ENCODE measurements at regions not wholly inside any gene's neighbourhood (a gene's known extent, or its start where the extent isn't known, plus 50 kb on each side); places are given as distances from the start of the nearest gene placed in this dataset.

DNA sequence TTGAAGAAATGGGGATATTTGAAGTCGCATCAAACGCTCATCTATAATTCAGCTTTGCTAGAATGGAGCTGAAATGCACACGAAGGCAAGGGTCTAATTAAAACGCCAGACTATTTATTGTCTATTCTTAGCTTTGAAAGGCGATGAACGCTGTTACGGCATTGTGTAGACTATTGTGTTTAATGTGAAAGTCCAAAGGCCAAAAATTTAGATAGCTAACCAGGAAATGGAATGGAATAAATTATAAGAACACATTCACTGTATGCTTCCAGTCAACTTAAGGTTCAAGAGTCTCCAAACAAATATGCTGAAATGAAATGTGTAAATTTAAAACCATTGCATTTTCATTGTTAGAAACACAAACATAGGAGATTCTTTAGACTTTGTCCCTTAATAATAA is 186.2 kb downstream of the CWF19L2 start:
- Histone ChIP-seq H3K27ac (ENCODE audit: low read length, poor library complexity, severe bottlenecking) (no peak overlapping the region), H3K18ac (ENCODE audit: low read depth in 1 of 2, low read length in 2 of 2) (no peak overlapping the region), H3K9ac (ENCODE audit: low read length) (no peak overlapping the region), H3K23ac (ENCODE audit: low read length in 2 of 2) (no peak overlapping the region), H4K91ac (ENCODE audit: low read length) (no peak overlapping the region), H2BK15ac (ENCODE audit: low read depth, poor library complexity, severe bottlenecking) (no peak overlapping the region), H3K14ac (ENCODE audit: low read length in 2 of 2) (no peak overlapping the region), H3K27me3 (ENCODE audit: control insufficient read depth in 1 of 2, insufficient read depth in 1 of 2, low read length in 2 of 2) (no peaks in the 10 kb centered on the region), H2AFZ (ENCODE audit: low read depth, low read length) (no peak overlapping the region), H3K4me3 (ENCODE audit: insufficient read depth in 1 of 2, low read depth in 1 of 2, low read length in 2 of 2) (no peak overlapping the region), H3K4me2 (ENCODE audit: low read length, poor library complexity, severe bottlenecking) (no peak overlapping the region), H3K4me1 (ENCODE audit: control insufficient read depth, insufficient read depth, low read depth, low read length) (no peaks in the 10 kb centered on the region), H3K9me3 (ENCODE audit: control insufficient read depth, low read length) (no peaks in the 10 kb centered on the region), H3K4ac (ENCODE audit: low read depth in 1 of 2, low read length in 2 of 2) (no peak overlapping the region), H3K79me1 (replicated peaks; ENCODE audit: low read length, poor library complexity, severe bottlenecking) (no peaks in the 10 kb centered on the region), H2AK5ac (ENCODE audit: low read length, severe bottlenecking) (no peak overlapping the region), H2BK12ac (ENCODE audit: low read length in 2 of 2) (no peak overlapping the region), H4K8ac (ENCODE audit: low read length) (no peak overlapping the region), H2BK5ac (ENCODE audit: low read depth, low read length, poor library complexity, severe bottlenecking) (no peak overlapping the region), H3K36me3 (ENCODE audit: control insufficient read depth in 1 of 2, insufficient read depth in 2 of 2, low read depth in 1 of 2, low read length in 2 of 2) (no peaks in the 10 kb centered on the region), H2BK120ac (ENCODE audit: low read depth, low read length) (no peak overlapping the region)
- no peak for DNase-seq
- 94% methylated on average over 5 of the region's 7 CpGs for WGBS

DNA sequence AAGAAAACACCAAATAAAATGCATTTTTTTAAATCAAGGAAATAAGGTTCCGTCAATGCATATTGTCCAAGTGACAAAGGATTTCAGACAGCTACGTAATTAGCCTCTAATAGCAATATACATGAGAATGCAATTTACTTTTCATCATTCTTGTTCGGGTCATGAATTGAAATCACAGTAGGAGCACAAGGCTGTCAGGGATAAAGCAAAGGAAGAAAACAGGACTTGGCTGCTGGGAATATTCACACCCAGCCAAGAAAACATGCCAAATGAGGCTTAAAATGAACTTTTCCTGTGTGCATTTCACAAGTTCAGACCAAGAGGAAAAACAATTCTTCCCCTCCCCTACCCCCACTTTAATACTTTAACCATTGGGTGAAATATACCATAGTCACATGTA is 188.6 kb downstream of the CWF19L2 start:
- Histone ChIP-seq H2AFZ (ENCODE audit: low read depth, low read length) (no peak overlapping the region), H3K4me2 (ENCODE audit: low read length, poor library complexity, severe bottlenecking) (no peak overlapping the region), H3K4me1 (ENCODE audit: control insufficient read depth, insufficient read depth, low read depth, low read length) (no peaks in the 10 kb centered on the region), H3K27me3 (ENCODE audit: control insufficient read depth in 1 of 2, insufficient read depth in 1 of 2, low read length in 2 of 2) (no peaks in the 10 kb centered on the region), H2AK5ac (ENCODE audit: low read length, severe bottlenecking) (no peak overlapping the region), H3K27ac (ENCODE audit: low read length, poor library complexity, severe bottlenecking) (no peak overlapping the region), H2BK15ac (ENCODE audit: low read depth, poor library complexity, severe bottlenecking) (no peak overlapping the region), H4K91ac (ENCODE audit: low read length) (no peak overlapping the region), H2BK12ac (ENCODE audit: low read length in 2 of 2) (no peak overlapping the region), H3K14ac (ENCODE audit: low read length in 2 of 2) (no peak overlapping the region), H3K18ac (ENCODE audit: low read depth in 1 of 2, low read length in 2 of 2) (no peak overlapping the region), H3K36me3 (ENCODE audit: control insufficient read depth in 1 of 2, insufficient read depth in 2 of 2, low read depth in 1 of 2, low read length in 2 of 2) (no peaks in the 10 kb centered on the region), H3K9ac (ENCODE audit: low read length) (no peak overlapping the region), H3K4ac (ENCODE audit: low read depth in 1 of 2, low read length in 2 of 2) (no peak overlapping the region), H3K23ac (ENCODE audit: low read length in 2 of 2) (no peak overlapping the region), H3K9me3 (ENCODE audit: control insufficient read depth, low read length) (no peaks in the 10 kb centered on the region), H3K4me3 (ENCODE audit: insufficient read depth in 1 of 2, low read depth in 1 of 2, low read length in 2 of 2) (no peak overlapping the region), H2BK5ac (ENCODE audit: low read depth, low read length, poor library complexity, severe bottlenecking) (no peak overlapping the region), H2BK120ac (ENCODE audit: low read depth, low read length) (no peak overlapping the region), H3K79me1 (replicated peaks; ENCODE audit: low read length, poor library complexity, severe bottlenecking) (no peaks in the 10 kb centered on the region), H4K8ac (ENCODE audit: low read length) (no peak overlapping the region)
- DNase-seq: no peak
- 90% methylated on average over 3 of the region's 3 CpGs for WGBS

DNA sequence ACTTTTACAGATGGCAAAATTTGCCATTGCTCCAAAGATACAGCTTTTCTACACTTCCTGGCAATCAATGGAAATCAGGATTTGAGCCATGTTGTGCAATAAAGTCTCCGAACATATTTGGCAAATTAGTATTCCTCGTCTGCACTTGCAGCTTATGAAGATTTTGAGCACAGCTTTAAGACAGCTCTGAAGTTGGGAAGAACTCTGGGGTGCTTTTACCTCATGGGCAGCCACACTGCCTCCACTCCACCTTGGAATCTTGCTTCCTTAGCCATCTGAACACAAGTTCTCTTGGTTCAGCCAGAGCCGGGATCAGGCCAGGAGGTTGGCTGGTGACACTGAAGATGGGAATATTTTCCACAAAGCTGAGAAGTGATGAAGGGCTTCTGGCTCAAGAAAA is 191.2 kb downstream of the CWF19L2 start:
- H3K4me3 ChIP-seq (ENCODE audit: insufficient read depth in 1 of 2, low read depth in 1 of 2, low read length in 2 of 2): no peak overlapping the region
- H3K9me3 ChIP-seq (ENCODE audit: control insufficient read depth, low read length): no peaks in the 10 kb centered on the region
- no peak overlapping the region for H2BK15ac ChIP-seq (ENCODE audit: low read depth, poor library complexity, severe bottlenecking)
- H3K4ac ChIP-seq (ENCODE audit: low read depth in 1 of 2, low read length in 2 of 2): no peak overlapping the region
- H2AFZ ChIP-seq (ENCODE audit: low read depth, low read length): no peak overlapping the region
- no peak for DNase-seq
- H4K91ac ChIP-seq (ENCODE audit: low read length): no peak overlapping the region
- H3K27me3 ChIP-seq (ENCODE audit: control insufficient read depth in 1 of 2, insufficient read depth in 1 of 2, low read length in 2 of 2): no peaks in the 10 kb centered on the region
- no peak overlapping the region for H2BK12ac ChIP-seq (ENCODE audit: low read length in 2 of 2)
- H3K4me2 ChIP-seq (ENCODE audit: low read length, poor library complexity, severe bottlenecking): no peak overlapping the region
- no peak overlapping the region for H3K27ac ChIP-seq (ENCODE audit: low read length, poor library complexity, severe bottlenecking)
- no peak overlapping the region for H3K14ac ChIP-seq (ENCODE audit: low read length in 2 of 2)
- no peak overlapping the region for H3K9ac ChIP-seq (ENCODE audit: low read length)
- H2BK5ac ChIP-seq (ENCODE audit: low read depth, low read length, poor library complexity, severe bottlenecking): no peak overlapping the region
- H3K23ac ChIP-seq (ENCODE audit: low read length in 2 of 2): no peak overlapping the region
- no peak overlapping the region for H2BK120ac ChIP-seq (ENCODE audit: low read depth, low read length)
- no peak overlapping the region for H2AK5ac ChIP-seq (ENCODE audit: low read length, severe bottlenecking)
- no peaks in the 10 kb centered on the region for H3K79me1 ChIP-seq (replicated peaks; ENCODE audit: low read length, poor library complexity, severe bottlenecking)
- H3K4me1 ChIP-seq (ENCODE audit: control insufficient read depth, insufficient read depth, low read depth, low read length): no peaks in the 10 kb centered on the region
- H4K8ac ChIP-seq (ENCODE audit: low read length): no peak overlapping the region
- 95% methylated on average over 3 of the region's 3 CpGs for WGBS
- no peaks in the 10 kb centered on the region for H3K36me3 ChIP-seq (ENCODE audit: control insufficient read depth in 1 of 2, insufficient read depth in 2 of 2, low read depth in 1 of 2, low read length in 2 of 2)
- no peak overlapping the region for H3K18ac ChIP-seq (ENCODE audit: low read depth in 1 of 2, low read length in 2 of 2)

DNA sequence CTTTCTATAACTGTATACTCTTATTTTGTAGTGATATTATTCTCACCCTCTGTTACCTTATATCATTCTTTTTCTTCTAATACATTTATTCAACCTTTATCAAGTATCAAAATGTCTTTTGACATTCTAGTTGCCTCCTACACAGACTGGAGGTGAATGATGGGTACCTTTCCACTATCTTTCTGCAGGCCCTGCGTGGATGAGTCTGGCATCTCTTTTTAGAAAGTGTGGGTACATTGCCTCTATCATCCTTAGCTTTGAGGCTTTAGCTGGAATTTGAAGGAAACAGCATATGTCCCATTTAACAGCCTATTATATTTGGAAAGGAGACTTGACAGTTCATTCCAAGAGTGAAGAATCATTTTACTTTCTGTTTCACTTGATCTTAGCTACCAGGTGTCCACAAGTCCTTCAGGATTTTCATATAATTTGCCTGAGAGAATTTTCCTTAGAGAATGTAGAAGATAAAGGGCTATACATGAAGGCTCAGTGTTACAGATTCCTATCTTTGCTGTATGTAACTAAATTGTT is 192.0 kb downstream of the CWF19L2 start:
- H2BK5ac ChIP-seq (ENCODE audit: low read depth, low read length, poor library complexity, severe bottlenecking): no peak overlapping the region
- H3K27me3 ChIP-seq (ENCODE audit: control insufficient read depth in 1 of 2, insufficient read depth in 1 of 2, low read length in 2 of 2): peaks cover 0 to 3% of the 10 kb centered on the region in 2 experiments
- H3K4me1 ChIP-seq (ENCODE audit: control insufficient read depth, insufficient read depth, low read depth, low read length): no peaks in the 10 kb centered on the region
- H3K4me2 ChIP-seq (ENCODE audit: low read length, poor library complexity, severe bottlenecking): no peak overlapping the region
- H3K9ac ChIP-seq (ENCODE audit: low read length): no peak overlapping the region
- no peak overlapping the region for H2BK15ac ChIP-seq (ENCODE audit: low read depth, poor library complexity, severe bottlenecking)
- no peak overlapping the region for H3K4me3 ChIP-seq (ENCODE audit: insufficient read depth in 1 of 2, low read depth in 1 of 2, low read length in 2 of 2)
- H3K36me3 ChIP-seq (ENCODE audit: control insufficient read depth in 1 of 2, insufficient read depth in 2 of 2, low read depth in 1 of 2, low read length in 2 of 2): no peaks in the 10 kb centered on the region
- no peaks in the 10 kb centered on the region for H3K79me1 ChIP-seq (replicated peaks; ENCODE audit: low read length, poor library complexity, severe bottlenecking)
- no peak overlapping the region for H3K18ac ChIP-seq (ENCODE audit: low read depth in 1 of 2, low read length in 2 of 2)
- no peak overlapping the region for H2BK12ac ChIP-seq (ENCODE audit: low read length in 2 of 2)
- WGBS: 86% methylated on average over 1 of the region's 1 CpG
- no peak for DNase-seq
- no peaks in the 10 kb centered on the region for H3K9me3 ChIP-seq (ENCODE audit: control insufficient read depth, low read length)
- no peak overlapping the region for H3K14ac ChIP-seq (ENCODE audit: low read length in 2 of 2)
- H4K91ac ChIP-seq (ENCODE audit: low read length): no peak overlapping the region
- H2AFZ ChIP-seq (ENCODE audit: low read depth, low read length): no peak overlapping the region
- no peak overlapping the region for H3K27ac ChIP-seq (ENCODE audit: low read length, poor library complexity, severe bottlenecking)
- H2AK5ac ChIP-seq (ENCODE audit: low read length, severe bottlenecking): no peak overlapping the region
- no peak overlapping the region for H3K23ac ChIP-seq (ENCODE audit: low read length in 2 of 2)
- H3K4ac ChIP-seq (ENCODE audit: low read depth in 1 of 2, low read length in 2 of 2): no peak overlapping the region
- no peak overlapping the region for H4K8ac ChIP-seq (ENCODE audit: low read length)
- no peak overlapping the region for H2BK120ac ChIP-seq (ENCODE audit: low read depth, low read length)

Data from mesenchymal stem cell (in vitro differentiated cells and primary cell).